ENCODE measurements at regions not wholly inside any gene's neighbourhood (a gene's known extent, or its start where the extent isn't known, plus 50 kb on each side); places are given as distances from the start of the nearest gene placed in this dataset.
A peak's percentile ranks its signal among the peaks of the same experiment; 100 is the strongest.

- Histone ChIP-seq H3K4me3 (no peak overlapping the region), H3K27ac (no peak overlapping the region)
- DNase-seq (ENCODE audit: low spot score), result peak; percentile 36
- TF ChIP-seq CTCF (IDR thresholded peaks at IDR 0.05), result no peak
Observed at GRCh38 chr5:2143088-2143487, 260.4 kb upstream of the IRX4 start.

GRCh38 chr5:2142456-2142954 lies 259.8 kb upstream of the IRX4 start:
- Histone ChIP-seq H3K4me3 (no peak overlapping the region), H3K27ac (no peak overlapping the region)
- TF ChIP-seq CTCF (IDR thresholded peaks at IDR 0.05), result no peak
- peak; percentile 50 for DNase-seq (ENCODE audit: low spot score)

GRCh38 chr5:2141254-2142000 lies 258.7 kb upstream of the IRX4 start:
- no peak for TF ChIP-seq CTCF (IDR thresholded peaks at IDR 0.05)
- H3K27ac ChIP-seq, result no peak overlapping the region
- DNase-seq (ENCODE audit: low spot score), result peak; percentile 67
- no peak overlapping the region for H3K4me3 ChIP-seq

- Histone ChIP-seq H3K4me3 (no peak overlapping the region), H3K27ac (no peak overlapping the region)
- peak; percentile 67 for DNase-seq (ENCODE audit: low spot score)
- TF ChIP-seq CTCF (IDR thresholded peaks at IDR 0.05), result no peak
Observed at GRCh38 chr5:2140501-2141175, 257.9 kb upstream of the IRX4 start.

GRCh38 chr5:2139478-2139877 lies 256.8 kb upstream of the IRX4 start:
- no peak overlapping the region for H3K27ac ChIP-seq
- DNase-seq (ENCODE audit: low spot score), result peak; percentile 9
- no peak overlapping the region for H3K4me3 ChIP-seq
- TF ChIP-seq CTCF (IDR thresholded peaks at IDR 0.05), result no peak

- Histone ChIP-seq H3K4me3 (no peak overlapping the region), H3K27ac (no peak overlapping the region)
- TF ChIP-seq CTCF (IDR thresholded peaks at IDR 0.05), result no peak
- DNase-seq (ENCODE audit: low spot score), result peak; percentile 19
Observed at GRCh38 chr5:2138896-2139295, 256.2 kb upstream of the IRX4 start.
